IMR-90 (cell line): ENCODE measurements at regions not wholly inside any gene's neighbourhood (a gene's known extent, or its start where the extent isn't known, plus 50 kb on each side); places are given as distances from the start of the nearest gene placed in this dataset.

Experiments
- ATAC-seq: fragments of 200-7000 bp; cut with Tn5 transposase; 2 replicates; pipeline ENCODE4 v1.9.1; 2020; ENCODE audit warnings: low read depth, mild to moderate bottlenecking, moderate library complexity
- BruUV-seq: library from RNA; stranded (reverse); fragments of 400-500 nt; replicated peaks from 2 replicates; lab custom pipeline; 2021; lab: Mats Ljungman, UMichigan
- CTCF ChIA-PET: fragments of 300-600 bp; formaldehyde crosslinking; extraction: SDS; loops from one replicate; lab custom pipeline; 2021; ENCODE audit warnings: antibody characterized with exemption; lab: Yijun Ruan, JAX
- POLR2A ChIA-PET: fragments of 300-600 bp; sonication (Branson Sonifier 250); formaldehyde crosslinking; loops from one replicate; lab custom pipeline; 2022; ENCODE audit warnings: antibody characterized with exemption; ENCODE audit not compliant: unreplicated experiment; lab: Charles Lee
- DNase-seq: peaks from one replicate; pipeline ENCODE4 v3.0.0; 2013
- H2AFZ ChIP-seq: replicated peaks from 2 replicates; pipeline ENCODE3; 2013; ENCODE audit warnings: low read length, mild to moderate bottlenecking; ENCODE audit not compliant: poor library complexity
- H2AK5ac ChIP-seq: 2 replicates; pipeline ENCODE4 v1.6.1; 2013; ENCODE audit warnings: low read depth, low read length, inconsistent platforms
- H2AK9ac ChIP-seq: replicated peaks from 2 replicates; pipeline ENCODE3; 2013; ENCODE audit warnings: mild to moderate bottlenecking, low read depth, low read length, moderate library complexity; ENCODE audit not compliant: poor library complexity
- H2BK120ac ChIP-seq: 2 replicates; pipeline ENCODE4 v1.6.1; 2013; ENCODE audit warnings: low read depth, low read length, inconsistent platforms
- H2BK15ac ChIP-seq: 3 replicates; pipeline ENCODE4 v1.6.1; 2013; ENCODE audit warnings: low read depth, low read length, inconsistent platforms
- H2BK20ac ChIP-seq: 2 replicates; pipeline ENCODE4 v1.6.1; 2013; ENCODE audit warnings: low read depth, mild to moderate bottlenecking, inconsistent platforms, low read length, moderate library complexity
- H2BK5ac ChIP-seq: 2 replicates; pipeline ENCODE4 v1.6.1; 2013; ENCODE audit warnings: mild to moderate bottlenecking, low read depth, low read length, inconsistent platforms; ENCODE audit not compliant: poor library complexity, severe bottlenecking
- H3K14ac ChIP-seq: replicated peaks from 2 replicates; pipeline ENCODE4 v1.6.1; 2013; ENCODE audit warnings: low read depth, low read length, inconsistent platforms
- H3K18ac ChIP-seq: 2 replicates; pipeline ENCODE4 v1.6.1; 2013; ENCODE audit warnings: low read depth, low read length, control low read depth
- H3K23ac ChIP-seq: 2 replicates; pipeline ENCODE4 v1.6.1; 2013; ENCODE audit warnings: low read depth, low read length, inconsistent platforms
- H3K27ac ChIP-seq: 2 replicates; pipeline ENCODE4 v1.5.1; 2013; ENCODE audit warnings: mild to moderate bottlenecking, control low read depth, low read length; ENCODE audit not compliant: insufficient read depth
- H3K27me3 ChIP-seq: 2 replicates; pipeline ENCODE4 v1.6.1; 2013; ENCODE audit warnings: low read length; ENCODE audit not compliant: control insufficient read depth, insufficient read depth
- H3K36me3 ChIP-seq: 2 replicates; pipeline ENCODE4 v1.6.1; 2013; ENCODE audit warnings: low read length, mixed read lengths; ENCODE audit not compliant: control insufficient read depth, insufficient read depth
- H3K4ac ChIP-seq: 2 replicates; pipeline ENCODE4 v1.6.1; 2013; ENCODE audit warnings: low read depth, low read length, inconsistent platforms
- H3K4me1 ChIP-seq: 2 replicates; pipeline ENCODE4 v1.6.1; 2013; ENCODE audit warnings: low read length, mixed read lengths; ENCODE audit not compliant: control insufficient read depth, insufficient read depth
- H3K4me2 ChIP-seq: 2 replicates; pipeline ENCODE4 v1.6.1; 2013; ENCODE audit warnings: low read depth, mild to moderate bottlenecking, control low read depth, low read length, moderate library complexity
- H3K4me3 ChIP-seq: 2 replicates; pipeline ENCODE4 v1.5.1; 2013; ENCODE audit warnings: low read depth, mild to moderate bottlenecking, control low read depth, low read length, moderate library complexity; ENCODE audit not compliant: insufficient read depth
- H3K56ac ChIP-seq: 2 replicates; pipeline ENCODE4 v1.6.1; 2013; ENCODE audit warnings: low read length, inconsistent platforms; ENCODE audit not compliant: insufficient read depth; ENCODE audit errors: extremely low read depth
- H3K79me1 ChIP-seq, 2 experiments: 2 replicates each; pipeline ENCODE4 v1.6.1; 2013; ENCODE audit warnings: low read length in 2 of 2, inconsistent platforms in 1 of 2, low read depth in 1 of 2
- H3K9ac ChIP-seq: 2 replicates; pipeline ENCODE4 v1.6.1; 2013; ENCODE audit warnings: low read depth, low read length, control low read depth
- H3K9me1 ChIP-seq: 2 replicates; pipeline ENCODE4 v1.6.1; 2013; ENCODE audit warnings: low read length, inconsistent platforms; ENCODE audit not compliant: insufficient read depth
- H3K9me3 ChIP-seq: 2 replicates; pipeline ENCODE4 v1.6.1; 2013; ENCODE audit warnings: low read length; ENCODE audit not compliant: control insufficient read depth, insufficient read depth
- H4K20me1 ChIP-seq: 2 replicates; pipeline ENCODE4 v1.6.1; 2013; ENCODE audit warnings: low read length, inconsistent platforms; ENCODE audit not compliant: insufficient read depth
- H4K5ac ChIP-seq: 2 replicates; pipeline ENCODE4 v1.6.1; 2013; ENCODE audit warnings: mild to moderate bottlenecking, low read depth, low read length, control low read depth
- H4K8ac ChIP-seq, 2 experiments: 2 replicates each; pipeline ENCODE4 v1.6.1; 2013; ENCODE audit warnings: low read depth in 2 of 2, low read length in 2 of 2, control low read depth in 1 of 2, inconsistent platforms in 1 of 2
- H4K91ac ChIP-seq: 2 replicates; pipeline ENCODE4 v1.6.1; 2013; ENCODE audit warnings: low read depth, low read length, inconsistent platforms; ENCODE audit not compliant: insufficient read depth
- BHLHE40 ChIP-seq: fragments of 150-350 bp; IDR thresholded peaks from 2 replicates; pipeline ENCODE4 v1.6.1; 2016; ENCODE audit warnings: mild to moderate bottlenecking, low read depth, low read length
- CEBPB ChIP-seq: IDR thresholded peaks from 2 replicates; pipeline ENCODE4 v1.6.1; 2012; ENCODE audit warnings: low read depth, low read length, improper control_type of control experiment
- CHD1 ChIP-seq: IDR thresholded peaks from 2 replicates; pipeline ENCODE4 v1.6.1; 2012; ENCODE audit warnings: low read depth, low read length, improper control_type of control experiment
- CTCF ChIP-seq: conservative IDR thresholded peaks from 2 replicates; pipeline ENCODE4 v1.5.1; 2012; ENCODE audit warnings: mild to moderate bottlenecking, low read depth, low read length, improper control_type of control experiment
- ELK1 ChIP-seq: fragments of 150-350 bp; IDR thresholded peaks from 2 replicates; pipeline ENCODE4 v1.6.1; 2016; ENCODE audit warnings: low read depth, mild to moderate bottlenecking, low read length, moderate library complexity, borderline replicate concordance
- FOS ChIP-seq: fragments of 150-350 bp; IDR thresholded peaks from 2 replicates; pipeline ENCODE4 v1.6.1; 2016; ENCODE audit warnings: low read depth, low read length
- MAFK ChIP-seq: IDR thresholded peaks from 2 replicates; pipeline ENCODE4 v1.6.1; 2012; ENCODE audit warnings: low read depth, low read length, improper control_type of control experiment
- MAZ ChIP-seq: IDR thresholded peaks from 2 replicates; pipeline ENCODE4 v1.6.1; 2012; ENCODE audit warnings: low read depth, mild to moderate bottlenecking, low read length, improper control_type of control experiment, moderate library complexity, borderline replicate concordance
- MXI1 ChIP-seq: IDR thresholded peaks from 2 replicates; pipeline ENCODE4 v1.6.1; 2012; ENCODE audit warnings: low read depth, mild to moderate bottlenecking, low read length, moderate library complexity, borderline replicate concordance
- NFE2L2 ChIP-seq: fragments of 150-350 bp; IDR thresholded peaks from 2 replicates; pipeline ENCODE4 v1.6.1; 2016; ENCODE audit warnings: low read depth, mild to moderate bottlenecking, low read length
- POLR2A ChIP-seq: IDR thresholded peaks from 2 replicates; pipeline ENCODE4 v1.6.1; 2012; ENCODE audit warnings: mild to moderate bottlenecking, low read depth, low read length
- RAD21 ChIP-seq: IDR thresholded peaks from 2 replicates; pipeline ENCODE4 v1.6.1; 2012; ENCODE audit warnings: low read length, improper control_type of control experiment
- RCOR1 ChIP-seq: IDR thresholded peaks from 2 replicates; pipeline ENCODE4 v1.6.1; 2012; ENCODE audit warnings: mild to moderate bottlenecking, low read length, improper control_type of control experiment; ENCODE audit not compliant: insufficient replicate concordance
- RFX5 ChIP-seq: IDR thresholded peaks from 2 replicates; pipeline ENCODE4 v1.8.0; 2012; ENCODE audit warnings: low read depth, mild to moderate bottlenecking, low read length, moderate library complexity
- SMC3 ChIP-seq: fragments of 150-350 bp; IDR thresholded peaks from 2 replicates; pipeline ENCODE4 v1.6.1; 2016; ENCODE audit warnings: low read depth, mild to moderate bottlenecking, antibody characterized with exemption, low read length, moderate library complexity
- USF2 ChIP-seq: fragments of 150-350 bp; IDR thresholded peaks from 2 replicates; pipeline ENCODE4 v1.6.1; 2017; ENCODE audit warnings: mild to moderate bottlenecking, antibody characterized with exemption, low read length, low read depth
- WGBS, 2 experiments: methylation state at CpG; one replicate each; pipeline versions ENCODE4 v1.1.5 to v1.1.7; 2013; ENCODE audit warnings: missing lambda C conversion rate in 2 of 2; ENCODE audit not compliant: insufficient read length in 1 of 2; ENCODE audit errors: extremely low coverage in 2 of 2; 5-methylcytosine and 5-hydroxymethylcytosine counted together
- dilution Hi-C: fragments of 300-500 bp; cut with HindIII; formaldehyde crosslinking; loops from one replicate; pipeline ENCODE4 v1.14.3; 2018; ENCODE audit warnings: low sequenced_read_pairs; ENCODE audit not compliant: unreplicated experiment
- in situ Hi-C: fragments of 300-500 bp; cut with MboI; formaldehyde crosslinking; loops from 3 replicates; pipeline ENCODE4 v1.14.3; 2019; ENCODE audit warnings: low sequenced_read_pairs, inconsistent platforms, mixed read lengths
- intact Hi-C: fragments of 100-400 bp; cut with micrococcal nuclease; formaldehyde crosslinking; loops from 2 replicates; pipeline ENCODE4 v1.10.0; 2022

- TF ChIP-seq CTCF: no peak
- TF ChIP-seq RFX5: no peak
- no peak for TF ChIP-seq USF2
- TF ChIP-seq NFE2L2: no peak
- no peak for TF ChIP-seq MAZ
- TF ChIP-seq MXI1: no peak
- TF ChIP-seq RCOR1: no peak
- TF ChIP-seq SMC3: no peak
- no peak for TF ChIP-seq BHLHE40
- TF ChIP-seq CEBPB: no peak
- TF ChIP-seq MAFK: no peak
- no peak for TF ChIP-seq ELK1
- no peak for TF ChIP-seq FOS
- TF ChIP-seq POLR2A: no peak
- TF ChIP-seq RAD21: no peak
- no peak for TF ChIP-seq CHD1
- H2BK15ac ChIP-seq: no peak overlapping the region
- in situ Hi-C loops: no loop called here
- H3K18ac ChIP-seq: no peak overlapping the region
- no peak overlapping the region for H4K8ac ChIP-seq
- H4K5ac ChIP-seq: no peak overlapping the region
- no peak for ATAC-seq
- no peak overlapping the region for H3K4me3 ChIP-seq
- no TSS peak for BruUV-seq
- H3K9me3 ChIP-seq: no peaks in the 10 kb centered on the region; the same call in 1 of the 2 replicates
- H3K4me2 ChIP-seq: no peak overlapping the region
- no peaks in the 10 kb centered on the region for H4K20me1 ChIP-seq
- no peak overlapping the region for H2AFZ ChIP-seq
- no peak overlapping the region for H2BK120ac ChIP-seq
- no peaks in the 10 kb centered on the region for H3K9me1 ChIP-seq
- no peaks in the 10 kb centered on the region for H3K79me1 ChIP-seq
- H2BK5ac ChIP-seq: no peak overlapping the region
- no peaks in the 10 kb centered on the region for H3K36me3 ChIP-seq
- H3K14ac ChIP-seq: no peak overlapping the region
- no peak overlapping the region for H2AK5ac ChIP-seq
- no peak overlapping the region for H2AK9ac ChIP-seq
- intact Hi-C loops: no loop called here
- H2BK20ac ChIP-seq: no peak overlapping the region
- H3K4me1 ChIP-seq: no peaks in the 10 kb centered on the region
- no peak overlapping the region for H3K9ac ChIP-seq
- no peak overlapping the region for H4K91ac ChIP-seq
- ChIA-PET POLR2A (no interaction called here), CTCF (no interaction called here)
- no peak overlapping the region for H3K27ac ChIP-seq
- dilution Hi-C loops: no loop called here
- no peak overlapping the region for H3K4ac ChIP-seq
- H3K23ac ChIP-seq: no peak overlapping the region
- no CpG with 5 or more reads among the region's 3 CpGs for WGBS, 2 experiments
- H3K27me3 ChIP-seq: no peaks in the 10 kb centered on the region
- no peak for DNase-seq
- no peak overlapping the region for H3K56ac ChIP-seq
These were observed 468.6 kb downstream of the CNTN6 start for GRCh38 chr3:1561427-1561826.
